ENCODE measurements at regions not wholly inside any gene's neighbourhood (a gene's known extent, or its start where the extent isn't known, plus 50 kb on each side); places are given as distances from the start of the nearest gene placed in this dataset.

DNA sequence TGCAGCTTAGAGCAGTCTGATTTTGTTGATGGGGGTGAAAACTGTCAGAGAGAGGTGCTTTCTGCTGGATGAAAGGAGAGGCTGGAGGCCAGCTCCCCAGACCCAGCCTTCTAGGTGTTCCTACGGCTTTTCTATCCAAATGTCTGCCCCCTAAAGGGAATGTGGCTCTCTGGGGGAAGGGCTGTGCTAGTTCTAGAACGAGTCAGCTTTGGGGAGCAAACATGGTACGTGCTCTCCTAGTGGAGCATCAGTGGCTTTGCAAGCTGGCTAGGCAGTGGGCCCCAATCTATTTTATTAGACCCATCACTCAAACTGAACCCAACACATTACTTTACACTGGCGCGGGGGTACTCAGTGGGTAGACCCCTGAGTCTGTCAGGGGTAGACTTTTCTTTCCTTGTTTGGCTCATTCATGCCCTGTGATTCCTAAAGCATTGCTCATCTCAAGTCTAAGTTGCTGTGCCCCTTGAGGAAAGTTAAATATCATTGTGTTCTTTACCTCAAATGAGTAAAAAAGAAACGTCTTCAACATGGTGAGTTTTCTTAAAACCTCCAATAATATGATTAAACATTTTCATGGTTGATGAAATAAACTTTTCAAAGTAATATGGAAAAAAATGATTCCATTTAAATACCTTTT is 254.9 kb downstream of the DLEU7 start:
- TF ChIP-seq, protein P1, sequence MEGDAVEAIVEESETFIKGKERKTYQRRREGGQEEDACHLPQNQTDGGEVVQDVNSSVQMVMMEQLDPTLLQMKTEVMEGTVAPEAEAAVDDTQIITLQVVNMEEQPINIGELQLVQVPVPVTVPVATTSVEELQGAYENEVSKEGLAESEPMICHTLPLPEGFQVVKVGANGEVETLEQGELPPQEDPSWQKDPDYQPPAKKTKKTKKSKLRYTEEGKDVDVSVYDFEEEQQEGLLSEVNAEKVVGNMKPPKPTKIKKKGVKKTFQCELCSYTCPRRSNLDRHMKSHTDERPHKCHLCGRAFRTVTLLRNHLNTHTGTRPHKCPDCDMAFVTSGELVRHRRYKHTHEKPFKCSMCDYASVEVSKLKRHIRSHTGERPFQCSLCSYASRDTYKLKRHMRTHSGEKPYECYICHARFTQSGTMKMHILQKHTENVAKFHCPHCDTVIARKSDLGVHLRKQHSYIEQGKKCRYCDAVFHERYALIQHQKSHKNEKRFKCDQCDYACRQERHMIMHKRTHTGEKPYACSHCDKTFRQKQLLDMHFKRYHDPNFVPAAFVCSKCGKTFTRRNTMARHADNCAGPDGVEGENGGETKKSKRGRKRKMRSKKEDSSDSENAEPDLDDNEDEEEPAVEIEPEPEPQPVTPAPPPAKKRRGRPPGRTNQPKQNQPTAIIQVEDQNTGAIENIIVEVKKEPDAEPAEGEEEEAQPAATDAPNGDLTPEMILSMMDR (IDR thresholded peaks at IDR 0.05) = no peak
- no peak for TF ChIP-seq POLR2AphosphoS5 (IDR thresholded peaks at IDR 0.05)
- TF ChIP-seq EP300 (IDR thresholded peaks at IDR 0.05) = no peak
- no peak for TF ChIP-seq POLR2A (IDR thresholded peaks at IDR 0.05; ENCODE audit: low read depth)

All from esophagus muscularis mucosa (tissue), 4 donors.